DND-41 (cell line): ENCODE measurements at regions not wholly inside any gene's neighbourhood (a gene's known extent, or its start where the extent isn't known, plus 50 kb on each side); places are given as distances from the start of the nearest gene placed in this dataset.

ENCODE experiments used
- CTCF ChIP-seq: IDR thresholded peaks from 2 replicates; pipeline ENCODE4 v1.5.1; 2012; ENCODE audit warnings: borderline replicate concordance, low read length, moderate library complexity, mild to moderate bottlenecking; ENCODE audit not compliant: poor library complexity, severe bottlenecking; ENCODE audit errors: extremely low read depth
- EZH2 ChIP-seq: IDR thresholded peaks from 3 replicates; pipeline ENCODE4 v1.6.1; 2012; ENCODE audit warnings: borderline replicate concordance, low read depth, mild to moderate bottlenecking, moderate library complexity, low read length, inconsistent platforms; ENCODE audit not compliant: severe bottlenecking

DNA sequence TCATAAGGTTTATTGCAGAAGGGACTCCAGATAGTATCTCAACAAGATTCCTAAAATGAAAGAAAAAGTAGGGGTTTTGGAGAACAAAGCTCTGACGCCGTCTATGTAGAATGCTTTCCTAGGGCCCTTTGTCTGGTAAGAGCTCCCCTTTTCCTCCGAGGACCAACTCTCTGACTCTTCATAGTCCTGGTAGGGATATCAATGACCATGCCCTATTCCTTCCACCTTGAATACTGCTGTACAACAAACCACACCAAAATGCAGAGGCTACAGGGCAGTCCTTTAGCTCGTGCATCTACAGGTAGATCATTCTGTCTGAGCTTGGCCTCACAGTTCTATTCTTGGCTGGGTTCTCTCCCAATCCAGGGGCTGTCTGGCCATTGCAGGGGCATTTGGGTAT is 190.3 kb downstream of the WDR11 start:
- TF ChIP-seq CTCF (no peak), EZH2 (no peak)
